Lung (tissue), 11 donors: ENCODE measurements at regions not wholly inside any gene's neighbourhood (a gene's known extent, or its start where the extent isn't known, plus 50 kb on each side); places are given as distances from the start of the nearest gene placed in this dataset.

ENCODE experiments used
- ATAC-seq: fragments of 200-7000 bp; cut with Tn5 transposase; one replicate; pipeline ENCODE4 v1.9.1; 2020; ENCODE audit warnings: moderate number of reproducible peaks; ENCODE audit not compliant: insufficient read depth, low FRiP score
- DNase-seq, 3 donors: peaks; one replicate each; pipeline ENCODE4 v3.0.0-alpha.2; 2013 to 2017
- H3K27ac ChIP-seq, 2 donors: one replicate each; pipeline ENCODE4 v1.5.1; 2013; ENCODE audit warnings: mild to moderate bottlenecking in 2 of 2, moderate library complexity in 2 of 2, control low read depth in 1 of 2, inconsistent platforms in 1 of 2, low read depth in 1 of 2, low read length in 1 of 2
- H3K27me3 ChIP-seq, 3 donors: one replicate each; pipeline ENCODE4 v1.5.1; 2013; ENCODE audit warnings: low read length in 2 of 3; ENCODE audit not compliant: control insufficient read depth in 3 of 3, insufficient read depth in 3 of 3
- H3K36me3 ChIP-seq, 4 donors: one replicate each; pipeline ENCODE4 v1.5.1; 2013; ENCODE audit warnings: low read length in 4 of 4, mild to moderate bottlenecking in 1 of 4, moderate library complexity in 1 of 4; ENCODE audit not compliant: control insufficient read depth in 4 of 4, insufficient read depth in 4 of 4
- H3K4me1 ChIP-seq, 5 donors: one replicate each; pipeline ENCODE4 v1.5.1; 2013; ENCODE audit warnings: low read length in 5 of 5, mild to moderate bottlenecking in 2 of 5, moderate library complexity in 1 of 5; ENCODE audit not compliant: control insufficient read depth in 5 of 5, insufficient read depth in 5 of 5
- H3K4me3 ChIP-seq: one replicate; pipeline ENCODE4 v1.5.1; 2013; ENCODE audit warnings: mild to moderate bottlenecking, control low read depth, moderate library complexity
- H3K9ac ChIP-seq, 2 donors: one replicate each; pipeline ENCODE4 v1.5.1; 2013; ENCODE audit warnings: low read length in 2 of 2, control low read depth in 1 of 2; ENCODE audit not compliant: insufficient read depth in 1 of 2
- H3K9me3 ChIP-seq, 4 donors: one replicate each; pipeline ENCODE4 v1.5.1; 2013; ENCODE audit warnings: low read length in 3 of 4, mild to moderate bottlenecking in 1 of 4, moderate library complexity in 1 of 4; ENCODE audit not compliant: control insufficient read depth in 4 of 4, insufficient read depth in 3 of 4
- WGBS, 2 donors: extraction: QIAGEN DNeasy Blood & Tissue Kit; methylation state at CpG; one replicate each; pipeline ENCODE4 v1.1.7; 2013; 5-methylcytosine and 5-hydroxymethylcytosine counted together
- TF ChIP-seq, protein P1 (sequence below): IDR thresholded peaks from 2 replicates; pipeline ENCODE4 v1.5.1; 2012; ENCODE audit warnings: mild to moderate bottlenecking; ENCODE audit errors: control extremely low read depth, extremely low read depth
- donor health status: control.
- donor health status: control.
- donor health status: Bipolar disorder and iron deficiency.
- donor health status: healthy.
- donor health status: DM: yes; HTN: yes; CAD: no.

DNA sequence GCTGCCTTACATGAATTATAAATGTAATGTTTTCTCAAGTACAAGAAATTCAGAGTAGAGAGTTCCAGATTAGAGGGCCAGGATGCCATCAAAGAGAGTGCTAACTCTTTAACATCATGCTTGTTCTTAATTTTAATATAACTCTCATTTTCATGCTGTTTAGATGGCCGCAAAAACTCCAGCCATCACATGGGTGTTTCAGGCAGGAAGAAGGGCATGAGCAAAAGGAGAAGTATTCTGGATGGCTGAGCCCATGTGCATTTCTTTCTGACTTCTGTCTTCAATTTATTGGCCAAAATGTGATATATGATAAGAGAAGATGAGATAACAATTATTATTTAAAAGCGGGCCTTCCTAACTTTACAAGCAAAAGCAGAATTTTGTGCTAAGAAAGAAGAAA, 1328.6 kb downstream of the MRPL39 start:
- Histone ChIP-seq H3K9ac (no peak overlapping the region), H3K36me3 (no peaks in the 10 kb centered on the region), H3K9me3 (no peaks in the 10 kb centered on the region), H3K4me1 (no peaks in the 10 kb centered on the region), H3K27ac (no peak overlapping the region), H3K27me3 (no peaks in the 10 kb centered on the region), H3K4me3 (no peak overlapping the region)
- no peak for DNase-seq
- WGBS, 2 donors, result 58 to 77% methylated on average over 2 of the region's 2 CpGs
- TF ChIP-seq, protein P1, sequence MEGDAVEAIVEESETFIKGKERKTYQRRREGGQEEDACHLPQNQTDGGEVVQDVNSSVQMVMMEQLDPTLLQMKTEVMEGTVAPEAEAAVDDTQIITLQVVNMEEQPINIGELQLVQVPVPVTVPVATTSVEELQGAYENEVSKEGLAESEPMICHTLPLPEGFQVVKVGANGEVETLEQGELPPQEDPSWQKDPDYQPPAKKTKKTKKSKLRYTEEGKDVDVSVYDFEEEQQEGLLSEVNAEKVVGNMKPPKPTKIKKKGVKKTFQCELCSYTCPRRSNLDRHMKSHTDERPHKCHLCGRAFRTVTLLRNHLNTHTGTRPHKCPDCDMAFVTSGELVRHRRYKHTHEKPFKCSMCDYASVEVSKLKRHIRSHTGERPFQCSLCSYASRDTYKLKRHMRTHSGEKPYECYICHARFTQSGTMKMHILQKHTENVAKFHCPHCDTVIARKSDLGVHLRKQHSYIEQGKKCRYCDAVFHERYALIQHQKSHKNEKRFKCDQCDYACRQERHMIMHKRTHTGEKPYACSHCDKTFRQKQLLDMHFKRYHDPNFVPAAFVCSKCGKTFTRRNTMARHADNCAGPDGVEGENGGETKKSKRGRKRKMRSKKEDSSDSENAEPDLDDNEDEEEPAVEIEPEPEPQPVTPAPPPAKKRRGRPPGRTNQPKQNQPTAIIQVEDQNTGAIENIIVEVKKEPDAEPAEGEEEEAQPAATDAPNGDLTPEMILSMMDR, result no peak
- no peak for ATAC-seq

DNA sequence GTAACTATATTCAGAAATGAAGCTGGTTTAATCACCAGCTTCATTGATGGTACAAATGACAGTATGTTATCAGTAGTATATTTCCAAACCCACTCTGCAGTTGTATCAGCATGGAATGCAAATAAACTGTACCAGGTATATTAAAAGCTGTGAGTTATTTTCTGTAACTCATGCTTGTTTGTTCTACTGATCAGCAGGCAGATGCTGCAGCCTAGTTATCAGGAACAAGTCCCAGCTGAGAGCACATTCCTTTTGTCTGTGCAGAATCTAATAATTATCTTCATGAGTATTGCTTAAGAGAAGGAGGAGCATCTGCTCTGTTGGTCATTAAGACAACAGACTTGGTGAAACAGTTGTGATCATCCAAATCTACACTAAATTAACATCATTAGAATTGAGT, 1331.1 kb downstream of the MRPL39 start:
- Histone ChIP-seq H3K4me3 (no peak overlapping the region), H3K27me3 (no peaks in the 10 kb centered on the region), H3K9ac (no peak overlapping the region), H3K36me3 (no peaks in the 10 kb centered on the region), H3K27ac (no peak overlapping the region), H3K9me3 (no peaks in the 10 kb centered on the region), H3K4me1 (peaks cover 0 to 10% (median 0%) of the 10 kb centered on the region in 5 donors)
- ATAC-seq (no peak), DNase-seq (peak in 1 of 3 donors; percentile 26)
- TF ChIP-seq, protein P1, result no peak

DNA sequence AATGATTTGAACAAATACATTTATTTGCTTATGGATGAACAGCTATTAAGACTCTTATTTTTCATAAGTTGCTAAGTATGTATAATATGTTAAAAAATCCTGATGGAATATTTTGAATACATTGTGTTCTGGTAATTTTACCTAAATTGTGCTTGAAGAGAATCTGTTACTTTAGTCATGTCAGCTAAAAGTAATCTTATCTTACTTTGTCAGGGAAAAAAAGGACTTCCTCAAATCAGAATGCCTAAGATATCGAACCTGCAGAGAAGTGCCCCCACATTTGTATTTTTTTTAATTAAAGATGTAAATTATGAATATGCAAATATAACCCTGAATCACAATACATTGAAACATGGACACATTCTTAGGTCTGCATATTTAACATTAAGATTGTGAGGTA, 1331.7 kb downstream of the MRPL39 start:
- TF ChIP-seq, protein P1, result no peak
- no peaks in the 10 kb centered on the region for H3K36me3 ChIP-seq
- 5 to 32% methylated on average over 1 of the region's 1 CpG for WGBS, 2 donors
- H3K4me3 ChIP-seq, result no peak overlapping the region
- no peak overlapping the region for H3K9ac ChIP-seq
- no peak overlapping the region for H3K27ac ChIP-seq
- H3K9me3 ChIP-seq, result no peaks in the 10 kb centered on the region
- H3K27me3 ChIP-seq, result no peaks in the 10 kb centered on the region
- no peak for DNase-seq
- H3K4me1 ChIP-seq, result peaks cover 0 to 10% (median 0%) of the 10 kb centered on the region in 5 donors
- no peak for ATAC-seq

DNA sequence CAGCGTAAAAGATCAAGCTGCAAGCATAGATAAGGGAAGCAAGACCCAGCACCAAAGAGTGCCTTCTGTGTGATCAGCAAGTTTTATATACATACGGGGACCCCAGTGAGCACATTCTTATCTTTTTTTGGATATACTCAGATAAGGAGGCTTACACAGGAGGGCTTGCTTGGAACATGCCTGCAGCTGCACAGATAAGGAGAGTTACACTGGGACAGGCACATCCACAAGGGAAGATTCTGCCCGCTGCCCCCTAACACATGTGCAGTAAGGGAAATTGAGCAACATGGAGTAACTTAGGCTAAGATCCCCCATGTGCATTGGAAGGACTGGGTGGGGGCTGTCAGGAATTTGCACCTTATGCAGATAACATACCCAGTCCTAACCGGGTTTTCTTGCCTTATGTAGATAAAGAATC, 1334.8 kb downstream of the MRPL39 start:
- Histone ChIP-seq H3K4me1 (peaks cover 0 to 10% (median 0%) of the 10 kb centered on the region in 5 donors), H3K36me3 (no peaks in the 10 kb centered on the region), H3K27ac (no peak overlapping the region), H3K9me3 (no peaks in the 10 kb centered on the region), H3K4me3 (no peak overlapping the region), H3K27me3 (no peaks in the 10 kb centered on the region), H3K9ac (no peak overlapping the region)
- TF ChIP-seq, protein P1, result no peak
- DNase-seq, result no peak
- 6 to 15% methylated on average over 4 of the region's 4 CpGs for WGBS, 2 donors
- ATAC-seq, result no peak
